Muscle of arm (tissue), 1 donor: ENCODE measurements at regions not wholly inside any gene's neighbourhood (a gene's known extent, or its start where the extent isn't known, plus 50 kb on each side); places are given as distances from the start of the nearest gene placed in this dataset.

Source experiments
- DNase-seq: peaks from one replicate; pipeline ENCODE4 v3.0.0-alpha.2; 2013

DNA sequence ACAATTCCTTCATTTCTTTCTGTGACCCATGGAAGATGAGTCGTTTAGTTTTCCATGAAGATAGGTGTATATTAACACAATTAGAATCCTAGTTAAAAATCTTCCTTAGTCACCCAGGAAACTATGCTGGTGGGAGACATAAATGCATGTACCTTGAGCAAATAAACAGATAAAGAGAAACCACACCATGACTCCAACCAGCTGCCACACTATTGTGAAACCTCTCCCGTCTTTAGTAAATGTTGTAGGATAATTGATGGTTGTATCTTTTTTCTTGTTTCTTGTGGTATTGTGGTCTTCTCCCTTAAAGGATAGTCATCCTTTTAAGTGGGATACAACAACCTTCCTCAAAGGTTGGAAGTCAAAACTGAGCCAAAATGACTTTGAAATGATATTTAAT lies 103.8 kb upstream of the LEF1 start:
- no peak for DNase-seq

- no peak for DNase-seq
Measured at GRCh38 chr4:108272046-108272445, 103.3 kb upstream of the LEF1 start.

DNA sequence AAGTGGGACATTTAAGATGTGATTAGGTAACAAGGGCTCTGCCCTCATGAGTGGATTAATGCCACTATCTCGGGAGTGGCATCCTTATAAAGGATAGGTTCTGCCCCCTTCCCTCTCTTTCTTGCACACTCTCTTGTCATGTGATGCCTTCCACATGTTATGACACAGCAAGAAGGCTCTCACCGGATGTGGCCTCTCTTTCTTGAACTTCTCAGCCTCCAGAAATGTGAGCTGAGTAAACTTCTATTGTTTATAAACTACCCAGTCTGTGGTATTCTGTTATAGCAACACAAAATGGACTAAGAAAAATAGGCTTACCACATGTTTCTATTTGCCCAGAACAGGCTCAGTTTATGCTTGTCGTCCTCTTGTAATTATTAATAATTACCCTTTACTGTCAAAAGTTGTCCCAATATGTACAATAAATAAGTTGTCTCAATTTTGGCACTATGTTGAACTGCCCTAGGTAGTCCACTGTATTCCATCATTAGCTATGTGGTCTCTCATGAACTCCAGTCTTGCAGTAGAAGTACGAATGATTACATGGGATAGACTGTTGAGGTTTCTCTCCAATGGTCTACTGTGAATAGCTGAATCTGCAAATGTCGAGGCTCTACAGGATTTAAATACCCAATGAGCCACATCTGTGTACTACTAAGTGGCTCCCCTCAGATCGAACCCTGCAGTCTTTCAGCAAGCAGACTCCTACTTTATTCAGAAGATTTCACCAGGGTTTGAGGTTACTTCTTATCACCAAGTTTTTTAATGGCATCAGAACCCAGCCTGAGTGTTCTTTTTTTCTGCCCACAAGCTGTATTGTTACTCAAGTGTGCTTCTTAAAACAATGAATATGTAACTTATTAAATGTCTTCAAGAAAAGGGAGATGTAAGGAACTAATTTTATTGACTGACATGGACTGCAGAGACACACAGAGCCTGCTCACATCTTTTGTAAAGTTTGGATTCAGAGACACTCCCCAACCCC lies 102.0 kb upstream of the LEF1 start:
- DNase-seq: no peak

DNA sequence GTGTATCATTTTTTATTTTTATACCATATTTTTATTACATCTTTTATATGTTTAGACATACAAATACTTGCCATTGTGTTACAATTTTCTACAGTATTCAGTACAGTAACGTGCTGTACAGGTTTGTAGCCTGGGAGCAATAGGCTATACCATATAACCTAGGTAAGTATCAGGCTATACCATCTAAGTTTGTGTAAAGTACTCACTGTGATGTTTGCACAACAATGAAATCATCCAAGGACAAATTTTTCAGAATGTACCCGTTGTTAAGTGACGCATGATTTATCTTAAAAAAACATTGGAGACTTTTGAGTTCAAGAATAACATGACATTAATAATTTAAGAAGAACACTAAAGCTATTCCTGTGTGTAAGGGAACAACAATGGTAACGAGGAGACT lies 96.0 kb upstream of the LEF1 start:
- DNase-seq: no peak

GRCh38 chr4:108263057-108263456 lies 94.3 kb upstream of the LEF1 start:
- no peak for DNase-seq

DNA sequence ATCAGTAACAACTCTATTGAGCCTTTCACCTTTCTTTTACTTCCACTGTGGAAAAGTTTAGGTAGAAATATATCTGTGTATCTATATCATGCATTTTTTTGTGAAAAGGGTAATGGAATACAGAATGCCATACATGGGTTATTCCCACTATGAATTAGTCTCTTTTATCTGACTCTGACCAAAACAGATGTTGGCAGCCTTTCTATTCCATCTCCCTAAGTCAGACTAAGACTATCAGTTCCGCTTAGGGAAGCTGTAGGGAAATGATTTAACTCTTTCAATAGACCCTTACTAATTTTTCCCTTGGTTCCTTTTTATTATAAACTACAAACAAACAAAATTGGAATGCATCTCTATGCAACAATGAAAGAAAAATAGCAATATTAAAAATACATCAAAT lies 92.3 kb upstream of the LEF1 start:
- no peak for DNase-seq

DNA sequence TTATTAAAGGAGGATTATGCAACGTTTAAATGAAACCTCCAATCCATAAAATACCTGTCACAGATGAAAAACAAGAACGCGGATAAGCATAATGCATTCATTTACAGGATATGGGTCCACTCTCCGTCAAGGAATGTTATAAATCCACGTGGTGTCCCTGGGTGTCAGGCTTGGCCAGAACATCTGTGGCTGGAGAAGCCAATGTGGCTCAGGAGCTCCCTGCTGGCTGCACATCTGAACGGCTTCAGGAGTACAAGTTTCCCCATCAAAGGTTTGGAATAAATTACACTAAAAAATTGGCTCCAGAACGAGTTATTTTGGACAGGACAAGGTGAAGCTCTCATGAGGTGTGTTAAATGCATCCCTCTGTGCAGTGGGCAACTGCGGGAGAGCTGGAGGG lies 87.8 kb upstream of the LEF1 start:
- no peak for DNase-seq

GRCh38 chr4:108255203-108255747 lies 86.5 kb upstream of the LEF1 start:
- no peak for DNase-seq

DNA sequence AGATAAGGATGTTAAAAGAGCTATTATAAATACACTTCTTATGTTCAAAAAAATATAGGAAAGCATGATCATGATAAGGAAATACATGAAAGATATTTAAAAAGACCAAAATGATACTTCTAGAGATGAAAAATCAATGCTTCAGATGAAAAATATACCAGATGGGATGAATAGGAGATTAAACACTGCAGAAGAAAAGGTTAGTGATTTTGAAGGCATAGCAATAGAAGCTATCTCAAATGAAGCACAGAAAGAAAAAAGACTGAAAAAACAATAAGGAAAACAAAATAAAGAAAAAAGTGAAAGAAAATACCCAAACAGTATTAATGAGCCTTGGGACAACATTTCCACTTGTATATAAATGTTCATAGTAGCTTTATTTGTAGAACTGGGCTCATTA lies 80.7 kb upstream of the LEF1 start:
- DNase-seq: no peak

DNA sequence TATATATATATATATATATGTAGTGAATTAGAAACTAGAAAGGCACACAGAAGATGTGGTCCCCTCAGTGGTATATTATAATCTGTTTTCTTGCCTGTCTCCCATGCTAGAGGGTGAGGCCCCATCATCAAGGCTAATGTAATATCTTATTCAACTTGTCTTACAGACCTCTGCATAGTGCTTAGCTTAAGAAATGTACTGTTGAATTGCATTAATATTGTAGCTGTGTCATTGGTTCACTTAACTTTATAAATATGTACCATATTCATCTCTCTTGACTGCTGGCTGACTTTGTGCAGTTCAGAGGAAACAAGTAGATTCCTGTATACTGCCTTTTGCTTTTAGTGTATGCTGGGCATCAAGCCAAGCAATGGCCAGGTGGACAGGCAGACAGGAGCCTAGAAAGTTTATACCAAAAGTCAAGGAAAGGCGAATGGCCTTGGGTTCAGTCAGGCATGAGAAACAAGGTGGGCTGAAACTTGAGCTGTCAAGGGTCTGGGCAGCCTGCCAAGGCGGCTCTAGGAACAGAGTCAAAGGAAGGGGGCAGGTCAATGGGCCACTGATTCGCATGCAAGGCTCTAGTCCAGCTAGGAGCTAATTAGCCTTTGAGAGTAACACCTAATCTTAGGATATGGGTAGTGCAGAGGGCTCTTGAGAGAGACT lies 78.8 kb upstream of the LEF1 start:
- peak; percentile 4 for DNase-seq

GRCh38 chr4:108244606-108245005 lies 75.9 kb upstream of the LEF1 start:
- no peak for DNase-seq

DNA sequence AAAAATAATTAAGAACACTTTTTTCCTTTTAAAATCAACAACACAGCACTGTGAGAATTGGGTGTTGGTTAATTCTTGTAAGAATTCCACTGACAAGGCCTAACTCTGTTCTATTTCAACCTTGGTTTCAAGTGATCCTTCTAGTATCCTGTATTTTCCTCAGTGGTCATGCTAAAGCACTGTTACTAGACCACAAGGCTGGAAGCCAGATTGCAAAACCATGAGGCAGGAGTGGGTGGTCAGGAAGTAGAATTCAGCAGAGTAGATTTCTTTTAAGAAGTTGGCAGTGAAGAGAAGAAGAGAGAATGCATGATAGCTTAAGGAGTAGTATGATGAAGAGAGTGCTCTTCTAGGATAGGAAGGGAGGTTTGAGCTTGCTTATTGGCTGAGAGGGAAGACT lies 71.6 kb upstream of the LEF1 start:
- no peak for DNase-seq

DNA sequence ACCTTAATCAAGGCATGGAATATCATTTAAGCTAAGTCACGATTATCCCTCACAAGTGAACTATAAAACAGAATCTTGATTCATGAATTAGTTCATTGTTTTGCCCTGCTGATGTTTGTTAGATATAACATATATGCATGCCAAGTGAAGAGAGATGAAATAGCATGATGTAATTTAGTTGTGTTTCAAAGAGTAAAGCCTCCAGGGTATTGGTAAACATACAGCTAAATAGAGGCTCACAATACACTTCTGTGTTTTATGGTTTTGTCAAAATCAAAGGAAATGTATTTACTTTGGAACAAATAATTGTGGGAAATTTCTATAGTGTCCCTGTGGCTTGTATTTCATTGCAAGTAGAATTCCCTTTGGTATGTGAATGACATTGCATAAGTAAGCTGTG lies 69.0 kb upstream of the LEF1 start:
- DNase-seq: no peak

- DNase-seq: no peak
Measured at GRCh38 chr4:108236264-108236663, 67.5 kb upstream of the LEF1 start.

DNA sequence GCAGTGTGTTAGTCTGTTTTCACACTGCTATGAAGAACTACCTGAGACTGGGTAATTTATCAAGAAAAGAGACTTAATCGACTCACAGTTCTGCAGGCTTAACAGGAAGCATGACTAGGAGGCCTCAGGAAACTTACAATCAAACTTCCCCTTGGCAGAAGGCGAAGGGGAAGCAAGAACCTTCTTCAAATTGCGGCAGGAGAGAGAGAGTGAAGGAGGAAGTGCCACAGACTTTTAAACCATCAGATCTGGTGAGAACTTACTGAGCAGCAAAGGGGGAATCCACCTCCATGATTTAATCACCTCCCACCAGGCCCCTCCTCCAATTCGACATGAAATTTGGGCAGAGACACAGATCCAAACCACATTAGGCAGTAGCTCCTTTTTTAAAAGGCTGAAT lies 59.2 kb upstream of the LEF1 start:
- DNase-seq: no peak

DNA sequence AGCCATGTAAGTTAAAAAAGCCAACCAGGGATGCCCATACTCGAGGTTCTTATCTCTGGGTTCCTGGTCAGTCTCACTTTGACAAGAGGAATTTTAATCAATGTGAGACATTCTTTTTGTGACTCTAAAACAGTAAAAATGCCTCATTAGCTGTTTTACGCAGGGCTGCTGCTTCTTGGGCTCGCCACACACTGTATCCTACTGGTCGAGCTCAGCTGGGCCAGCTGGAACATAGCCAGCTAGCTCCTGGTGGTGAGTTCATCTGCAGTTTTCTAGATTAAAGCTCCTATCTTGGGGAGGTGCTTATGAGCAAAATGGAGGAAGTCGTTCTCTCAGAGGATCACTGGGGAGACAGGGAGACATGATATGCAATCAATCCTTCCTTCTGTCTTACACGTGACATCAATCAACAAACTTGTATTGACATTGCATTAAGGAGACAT lies 55.9 kb upstream of the LEF1 start:
- DNase-seq: peak; percentile 4

GRCh38 chr4:108223313-108223712 lies 54.6 kb upstream of the LEF1 start:
- no peak for DNase-seq

DNA sequence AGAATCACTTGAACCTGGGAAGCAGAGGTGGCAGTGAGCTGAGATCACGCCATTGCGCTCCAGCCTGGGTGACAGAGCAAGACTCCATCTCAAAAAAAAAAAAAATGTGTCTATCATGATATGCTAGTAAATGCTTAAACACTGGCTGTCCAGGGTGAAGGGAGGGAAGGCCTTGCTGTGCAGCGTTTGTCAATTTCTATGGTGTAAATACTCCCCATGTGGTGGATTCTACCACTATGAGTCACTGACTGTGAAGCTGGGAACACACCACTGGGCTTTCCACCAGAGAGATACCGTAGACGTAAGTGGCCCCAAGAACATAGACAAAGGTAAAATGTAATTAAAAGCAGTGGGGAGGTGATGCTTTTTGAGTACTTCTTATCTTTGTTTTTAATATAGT lies 51.3 kb upstream of the LEF1 start:
- no peak for DNase-seq
